ENCODE measurements at regions not wholly inside any gene's neighbourhood (a gene's known extent, or its start where the extent isn't known, plus 50 kb on each side); places are given as distances from the start of the nearest gene placed in this dataset.

- no peaks in the 10 kb centered on the region for H3K36me3 Mint-ChIP-seq (ENCODE audit: insufficient read depth)
Observed at GRCh38 chr3:94221829-94222228, 159.0 kb downstream of the NSUN3 start.

GRCh38 chr3:94225148-94225865, 162.4 kb downstream of the NSUN3 start:
- Mint-ChIP-seq H3K27ac (peak overlapping the region; percentile 14), H3K9me3 (ENCODE audit: low read depth) (no peaks in the 10 kb centered on the region), H3K4me1 (ENCODE audit: low read depth) (peaks cover 6% of the 10 kb centered on the region), H3K4me3 (ENCODE audit: low read depth) (no peak overlapping the region), H3K27me3 (no peaks in the 10 kb centered on the region), H3K36me3 (ENCODE audit: insufficient read depth) (no peaks in the 10 kb centered on the region)
- no peak for DNase-seq (ENCODE audit: low spot score, unreplicated experiment)
- TF ChIP-seq, protein P1, sequence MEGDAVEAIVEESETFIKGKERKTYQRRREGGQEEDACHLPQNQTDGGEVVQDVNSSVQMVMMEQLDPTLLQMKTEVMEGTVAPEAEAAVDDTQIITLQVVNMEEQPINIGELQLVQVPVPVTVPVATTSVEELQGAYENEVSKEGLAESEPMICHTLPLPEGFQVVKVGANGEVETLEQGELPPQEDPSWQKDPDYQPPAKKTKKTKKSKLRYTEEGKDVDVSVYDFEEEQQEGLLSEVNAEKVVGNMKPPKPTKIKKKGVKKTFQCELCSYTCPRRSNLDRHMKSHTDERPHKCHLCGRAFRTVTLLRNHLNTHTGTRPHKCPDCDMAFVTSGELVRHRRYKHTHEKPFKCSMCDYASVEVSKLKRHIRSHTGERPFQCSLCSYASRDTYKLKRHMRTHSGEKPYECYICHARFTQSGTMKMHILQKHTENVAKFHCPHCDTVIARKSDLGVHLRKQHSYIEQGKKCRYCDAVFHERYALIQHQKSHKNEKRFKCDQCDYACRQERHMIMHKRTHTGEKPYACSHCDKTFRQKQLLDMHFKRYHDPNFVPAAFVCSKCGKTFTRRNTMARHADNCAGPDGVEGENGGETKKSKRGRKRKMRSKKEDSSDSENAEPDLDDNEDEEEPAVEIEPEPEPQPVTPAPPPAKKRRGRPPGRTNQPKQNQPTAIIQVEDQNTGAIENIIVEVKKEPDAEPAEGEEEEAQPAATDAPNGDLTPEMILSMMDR (IDR thresholded peaks at IDR 0.05; ENCODE audit: unreplicated experiment): no peak

More at GRCh38 chr3:94221829-94222228, 159.0 kb downstream of the NSUN3 start:
- Mint-ChIP-seq H3K9me3 (ENCODE audit: low read depth) (no peaks in the 10 kb centered on the region), H3K27ac (no peak overlapping the region), H3K4me1 (ENCODE audit: low read depth) (peaks cover 4% of the 10 kb centered on the region), H3K4me3 (ENCODE audit: low read depth) (no peak overlapping the region), H3K27me3 (no peaks in the 10 kb centered on the region)
- no peak for DNase-seq (ENCODE audit: low spot score, unreplicated experiment)
- TF ChIP-seq, protein P1 (IDR thresholded peaks at IDR 0.05; ENCODE audit: unreplicated experiment): no peak

GRCh38 chr3:94226078-94226477, 163.2 kb downstream of the NSUN3 start:
- Mint-ChIP-seq H3K4me3 (ENCODE audit: low read depth) (no peak overlapping the region), H3K36me3 (ENCODE audit: insufficient read depth) (no peaks in the 10 kb centered on the region), H3K4me1 (ENCODE audit: low read depth) (peaks cover 6% of the 10 kb centered on the region), H3K9me3 (ENCODE audit: low read depth) (no peaks in the 10 kb centered on the region), H3K27ac (no peak overlapping the region), H3K27me3 (no peaks in the 10 kb centered on the region)
- no peak for DNase-seq (ENCODE audit: low spot score, unreplicated experiment)
- TF ChIP-seq, protein P1 (IDR thresholded peaks at IDR 0.05; ENCODE audit: unreplicated experiment): no peak

DNA sequence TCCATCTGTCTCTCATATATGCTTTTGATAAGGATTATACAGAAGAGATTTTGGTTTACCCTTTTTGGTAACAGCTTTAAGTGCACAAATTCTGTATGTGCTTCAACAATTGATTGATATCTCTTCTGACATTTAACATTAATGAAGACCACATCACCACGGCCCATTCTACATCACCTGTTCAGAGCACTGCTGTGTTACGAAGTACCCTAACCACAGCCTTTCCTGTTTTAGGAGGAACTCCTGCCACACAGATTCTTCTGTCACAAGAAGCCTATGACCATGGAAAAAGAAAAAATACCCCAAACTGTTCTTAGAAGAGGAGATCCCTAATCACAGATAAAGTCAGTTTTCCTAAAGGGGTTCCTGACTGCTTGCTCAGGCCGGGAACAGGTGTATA, 170.1 kb downstream of the NSUN3 start:
- TF ChIP-seq, protein P1 (IDR thresholded peaks at IDR 0.05; ENCODE audit: unreplicated experiment): no peak
- Mint-ChIP-seq H3K27me3 (no peaks in the 10 kb centered on the region), H3K9me3 (ENCODE audit: low read depth) (peaks cover 9% of the 10 kb centered on the region), H3K4me1 (ENCODE audit: low read depth) (no peaks in the 10 kb centered on the region), H3K27ac (no peak overlapping the region), H3K4me3 (ENCODE audit: low read depth) (no peak overlapping the region), H3K36me3 (ENCODE audit: insufficient read depth) (peaks cover 5% of the 10 kb centered on the region)
- DNase-seq (ENCODE audit: low spot score, unreplicated experiment): no peak

DNA sequence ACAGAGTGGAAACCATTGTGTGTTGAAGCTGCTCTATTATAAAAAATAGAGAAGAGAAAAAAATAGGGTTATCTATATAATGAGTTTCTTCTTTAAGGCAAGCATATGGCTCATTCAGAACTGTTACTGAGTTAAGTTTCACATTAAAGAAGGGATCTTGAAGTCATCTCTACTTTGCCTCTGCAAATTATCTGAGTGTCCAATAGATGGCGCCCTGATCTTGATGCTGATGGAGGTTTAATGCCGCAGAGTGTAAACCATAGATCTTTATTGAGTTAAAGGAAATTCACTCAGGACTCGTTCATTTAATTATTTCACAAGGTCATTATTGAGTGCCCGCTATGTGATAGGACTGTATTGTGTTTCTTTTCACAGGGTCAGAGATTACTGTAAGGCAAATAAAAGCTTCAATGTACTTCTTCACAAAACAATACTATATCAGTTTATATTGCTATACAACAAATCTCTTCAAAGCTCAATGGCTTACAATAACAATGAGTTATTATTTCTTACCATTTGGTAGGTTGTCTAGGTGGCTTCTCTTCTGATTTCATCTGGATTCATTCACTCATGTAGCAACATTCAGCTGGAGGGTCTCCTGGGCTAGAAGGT, 171.4 kb downstream of the NSUN3 start:
- DNase-seq (ENCODE audit: low spot score, unreplicated experiment): no peak
- H3K9me3 Mint-ChIP-seq (ENCODE audit: low read depth): peaks cover 14% of the 10 kb centered on the region
- H3K4me3 Mint-ChIP-seq (ENCODE audit: low read depth): no peak overlapping the region
- no peak overlapping the region for H3K27ac Mint-ChIP-seq
- H3K4me1 Mint-ChIP-seq (ENCODE audit: low read depth): no peaks in the 10 kb centered on the region
- peaks cover 5% of the 10 kb centered on the region for H3K36me3 Mint-ChIP-seq (ENCODE audit: insufficient read depth)
- TF ChIP-seq, protein P1 (IDR thresholded peaks at IDR 0.05; ENCODE audit: unreplicated experiment): peak; percentile 75
- H3K27me3 Mint-ChIP-seq: no peaks in the 10 kb centered on the region

Measured in progenitor cell of endocrine pancreas (in vitro differentiated cells).